ENCODE measurements at regions not wholly inside any gene's neighbourhood (a gene's known extent, or its start where the extent isn't known, plus 50 kb on each side); places are given as distances from the start of the nearest gene placed in this dataset.

- TF ChIP-seq CTCF (conservative IDR thresholded peaks at IDR 0.05; ENCODE audit: low read depth, low read length) (no peak), EZH2 (IDR thresholded peaks at IDR 0.05; ENCODE audit: borderline replicate concordance, low read depth, low read length, poor library complexity, severe bottlenecking) (no peak)
Measured at GRCh38 chr2:198375083-198375410, 570.7 kb downstream of the PLCL1 start.

Measured in A673 (cell line).